Bronchial epithelial cell (primary cell): ENCODE measurements at regions not wholly inside any gene's neighbourhood (a gene's known extent, or its start where the extent isn't known, plus 50 kb on each side); places are given as distances from the start of the nearest gene placed in this dataset.

Source experiments
- DNase-seq: peaks from one replicate; pipeline ENCODE4 v3.0.0-alpha.2; 2010; ENCODE audit warnings: low read depth
- FAIRE-seq: peaks from 2 replicates; lab custom pipeline; 2011; peaks lifted over from hg19 to GRCh38; lab: Jason Lieb, UNC
- H3K27me3 ChIP-seq: 2 replicates; pipeline ENCODE4 v1.5.1; 2011; ENCODE audit warnings: low read length; ENCODE audit not compliant: control insufficient read depth, insufficient read depth
- H3K36me3 ChIP-seq: 2 replicates; pipeline ENCODE4 v1.5.1; 2011; ENCODE audit warnings: low read length; ENCODE audit not compliant: control insufficient read depth, insufficient read depth
- H3K4me3 ChIP-seq: 2 replicates; pipeline ENCODE4 v1.5.1; 2011; ENCODE audit warnings: mild to moderate bottlenecking, low read depth, low read length, control low read depth
- TF ChIP-seq, protein P1 (sequence below): IDR thresholded peaks from 2 replicates; pipeline ENCODE4 v1.5.1; 2011; ENCODE audit warnings: mild to moderate bottlenecking, moderate library complexity, low read length, control low read depth, inconsistent platforms; ENCODE audit not compliant: insufficient read depth, severe bottlenecking

DNA sequence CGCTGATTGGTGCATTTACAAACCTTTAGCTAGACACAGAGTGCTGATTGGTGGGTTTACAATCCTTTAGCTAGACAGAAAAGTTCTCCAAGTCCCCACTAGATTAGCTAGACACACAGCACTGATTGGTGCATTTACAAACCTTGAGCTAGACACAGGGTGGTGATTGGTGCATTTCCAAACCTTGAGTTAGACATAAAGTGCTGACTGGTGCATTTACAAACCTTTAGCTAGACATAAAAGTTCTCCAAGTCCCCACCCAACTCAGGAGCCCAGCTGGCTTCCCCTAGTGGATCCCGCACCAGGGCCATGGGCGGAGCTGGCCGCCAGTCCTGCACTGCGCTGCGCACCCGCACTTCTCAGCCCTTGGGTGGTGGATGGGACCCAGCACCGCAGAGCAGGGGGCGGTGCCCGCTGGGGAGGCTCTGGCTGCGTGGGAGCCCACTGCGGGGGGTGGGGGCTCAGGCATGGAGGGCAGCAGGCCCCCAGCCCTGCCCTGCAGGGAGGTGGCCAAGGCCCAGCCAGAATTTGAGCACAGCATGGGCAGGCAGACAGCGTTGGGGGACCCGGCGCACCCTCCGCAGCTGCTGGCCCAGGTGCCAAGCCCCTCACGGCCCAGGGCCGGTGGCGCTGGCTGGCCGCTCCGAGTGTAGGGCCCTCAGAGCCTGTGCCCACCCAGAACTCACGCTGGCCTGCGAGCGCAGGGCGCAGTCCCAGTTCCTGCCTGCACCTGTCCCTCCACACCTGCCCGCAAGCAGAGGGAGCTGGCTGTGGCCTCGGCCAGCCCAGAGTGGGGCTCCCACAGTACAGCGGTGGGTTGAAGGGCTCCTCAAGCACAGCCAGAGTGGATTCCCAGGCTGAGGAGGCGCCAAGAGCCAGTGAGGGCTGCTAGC, 608.9 kb upstream of the LCORL start:
- no peak for FAIRE-seq
- TF ChIP-seq, protein P1, sequence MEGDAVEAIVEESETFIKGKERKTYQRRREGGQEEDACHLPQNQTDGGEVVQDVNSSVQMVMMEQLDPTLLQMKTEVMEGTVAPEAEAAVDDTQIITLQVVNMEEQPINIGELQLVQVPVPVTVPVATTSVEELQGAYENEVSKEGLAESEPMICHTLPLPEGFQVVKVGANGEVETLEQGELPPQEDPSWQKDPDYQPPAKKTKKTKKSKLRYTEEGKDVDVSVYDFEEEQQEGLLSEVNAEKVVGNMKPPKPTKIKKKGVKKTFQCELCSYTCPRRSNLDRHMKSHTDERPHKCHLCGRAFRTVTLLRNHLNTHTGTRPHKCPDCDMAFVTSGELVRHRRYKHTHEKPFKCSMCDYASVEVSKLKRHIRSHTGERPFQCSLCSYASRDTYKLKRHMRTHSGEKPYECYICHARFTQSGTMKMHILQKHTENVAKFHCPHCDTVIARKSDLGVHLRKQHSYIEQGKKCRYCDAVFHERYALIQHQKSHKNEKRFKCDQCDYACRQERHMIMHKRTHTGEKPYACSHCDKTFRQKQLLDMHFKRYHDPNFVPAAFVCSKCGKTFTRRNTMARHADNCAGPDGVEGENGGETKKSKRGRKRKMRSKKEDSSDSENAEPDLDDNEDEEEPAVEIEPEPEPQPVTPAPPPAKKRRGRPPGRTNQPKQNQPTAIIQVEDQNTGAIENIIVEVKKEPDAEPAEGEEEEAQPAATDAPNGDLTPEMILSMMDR: no peak
- Histone ChIP-seq H3K27me3 (no peaks in the 10 kb centered on the region), H3K4me3 (no peak overlapping the region), H3K36me3 (no peaks in the 10 kb centered on the region)
- DNase-seq: no peak

- Histone ChIP-seq H3K4me3 (no peak overlapping the region), H3K27me3 (no peaks in the 10 kb centered on the region), H3K36me3 (no peaks in the 10 kb centered on the region)
- DNase-seq (no peak), FAIRE-seq (no peak)
- TF ChIP-seq, protein P1: no peak
Measured at GRCh38 chr4:18627447-18628005, 606.0 kb upstream of the LCORL start.

DNA sequence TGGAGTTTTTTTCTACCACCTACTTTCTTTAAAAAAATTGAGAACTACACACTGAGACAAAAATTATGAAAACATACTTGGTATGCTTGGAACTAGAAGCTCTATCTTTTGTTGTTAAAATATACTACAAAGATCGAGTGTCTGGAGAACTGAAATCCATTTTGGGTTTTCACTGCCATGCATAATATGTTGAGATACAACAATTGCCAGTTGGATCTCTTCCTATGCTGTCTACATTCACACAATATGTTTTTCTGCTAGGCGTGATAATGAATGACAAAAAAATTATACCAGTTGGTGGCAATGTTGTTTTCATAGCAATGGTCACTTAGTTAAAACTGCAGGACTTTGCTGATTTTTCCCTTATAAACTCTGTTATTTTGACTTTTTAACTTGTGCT, 605.4 kb upstream of the LCORL start:
- no peaks in the 10 kb centered on the region for H3K27me3 ChIP-seq
- no peak overlapping the region for H3K4me3 ChIP-seq
- no peaks in the 10 kb centered on the region for H3K36me3 ChIP-seq
- DNase-seq (no peak), FAIRE-seq (no peak)
- TF ChIP-seq, protein P1: no peak

GRCh38 chr4:18626366-18626765, 604.8 kb upstream of the LCORL start:
- H3K27me3 ChIP-seq: no peaks in the 10 kb centered on the region
- FAIRE-seq (no peak), DNase-seq (no peak)
- TF ChIP-seq, protein P1: no peak
- H3K36me3 ChIP-seq: no peaks in the 10 kb centered on the region
- no peak overlapping the region for H3K4me3 ChIP-seq

DNA sequence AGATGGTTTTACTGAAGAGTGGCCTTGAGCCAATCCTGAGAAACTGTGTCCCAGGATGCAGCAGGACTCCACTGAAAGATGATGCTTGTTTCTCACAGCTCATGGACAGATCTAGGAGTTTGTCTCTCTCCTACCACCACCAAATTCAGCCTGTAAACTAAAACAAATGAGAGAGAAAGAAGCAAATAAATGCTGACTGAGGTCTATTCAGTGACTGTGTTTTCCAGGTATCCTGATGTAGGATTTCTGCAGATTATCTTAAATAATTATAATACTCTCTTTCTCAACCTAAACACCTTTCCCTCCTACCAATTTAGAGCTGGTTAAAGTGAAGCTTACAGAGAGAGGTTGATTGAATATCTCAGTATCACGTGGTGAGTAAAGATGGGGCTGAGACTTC, 599.6 kb upstream of the LCORL start:
- no peak overlapping the region for H3K4me3 ChIP-seq
- TF ChIP-seq, protein P1: no peak
- H3K27me3 ChIP-seq: no peaks in the 10 kb centered on the region
- FAIRE-seq (no peak), DNase-seq (no peak)
- no peaks in the 10 kb centered on the region for H3K36me3 ChIP-seq
